Tongue (tissue), 1 donor: ENCODE measurements at regions not wholly inside any gene's neighbourhood (a gene's known extent, or its start where the extent isn't known, plus 50 kb on each side); places are given as distances from the start of the nearest gene placed in this dataset.

Experiments
- DNase-seq: peaks from one replicate; pipeline ENCODE4 v3.0.0-alpha.2; 2015

- no peak for DNase-seq
These were observed 143.3 kb downstream of the FTCDNL1 start for GRCh38 chr2:199707593-199708185.

- DNase-seq: no peak
These were observed 145.5 kb downstream of the FTCDNL1 start for GRCh38 chr2:199705538-199705937.

GRCh38 chr2:199704358-199705238 is 146.4 kb downstream of the FTCDNL1 start:
- peak; percentile 53 for DNase-seq

DNA sequence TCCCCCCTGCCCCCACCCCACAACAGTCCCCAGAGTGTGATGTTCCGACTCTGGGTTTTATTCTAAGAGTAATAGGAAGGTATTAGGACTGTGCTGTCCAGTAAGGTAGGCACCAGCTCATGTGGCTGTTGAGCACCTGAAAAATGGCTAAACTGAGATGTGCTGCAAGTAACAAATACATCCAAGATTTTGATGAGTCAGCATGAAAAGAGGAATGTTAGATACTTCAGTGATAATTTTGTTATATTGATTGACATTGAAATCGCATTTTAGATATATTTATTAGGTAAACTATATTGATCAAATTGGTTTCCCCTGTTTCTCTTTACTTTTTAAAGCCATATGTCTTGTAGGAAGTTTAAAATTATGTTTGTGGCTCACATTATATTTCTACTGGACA is 147.8 kb downstream of the FTCDNL1 start:
- no peak for DNase-seq

- no peak for DNase-seq
These were observed 153.5 kb downstream of the FTCDNL1 start for GRCh38 chr2:199697469-199697868.

- no peak for DNase-seq
These were observed 154.9 kb downstream of the FTCDNL1 start for GRCh38 chr2:199696048-199696447.

DNA sequence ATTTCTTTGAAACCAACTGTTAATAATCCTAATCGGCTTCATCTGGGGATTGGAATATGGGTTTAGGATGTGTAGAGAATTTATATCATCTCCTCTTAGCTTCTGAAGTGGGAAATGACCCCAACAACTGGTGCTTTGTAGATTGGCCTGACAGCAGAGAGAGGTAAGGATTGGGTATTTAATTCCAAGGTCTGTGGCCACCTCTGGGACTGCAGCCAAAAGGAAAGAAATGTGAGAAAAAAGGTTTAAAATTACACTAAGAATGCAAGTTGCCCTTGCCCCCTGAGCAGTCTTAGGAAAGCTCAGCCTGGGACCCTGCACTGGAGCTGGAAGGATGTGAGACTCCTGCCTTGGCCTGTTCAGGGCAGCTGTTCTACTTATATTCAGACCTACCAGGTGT is 157.1 kb downstream of the FTCDNL1 start:
- DNase-seq: no peak

DNA sequence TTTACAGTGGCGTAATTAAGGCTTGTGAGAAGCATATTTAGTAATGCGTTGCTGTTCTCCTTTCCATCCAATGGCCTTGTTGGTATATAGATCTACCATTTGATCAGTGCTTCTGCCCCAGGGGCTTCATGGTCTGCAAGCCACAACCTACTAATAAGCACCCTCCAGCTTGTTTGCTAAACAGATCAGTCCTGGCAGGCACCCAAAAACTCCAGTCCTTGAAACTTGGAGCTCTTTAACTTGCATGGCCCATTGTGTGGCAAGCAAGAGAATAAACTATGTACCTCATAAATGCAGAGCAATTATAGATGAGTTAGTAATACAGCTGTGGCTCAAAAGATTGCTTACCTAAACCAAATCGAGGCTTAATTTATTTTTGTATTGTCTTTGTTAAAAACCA is 158.5 kb downstream of the FTCDNL1 start:
- DNase-seq: peak; percentile 24

DNA sequence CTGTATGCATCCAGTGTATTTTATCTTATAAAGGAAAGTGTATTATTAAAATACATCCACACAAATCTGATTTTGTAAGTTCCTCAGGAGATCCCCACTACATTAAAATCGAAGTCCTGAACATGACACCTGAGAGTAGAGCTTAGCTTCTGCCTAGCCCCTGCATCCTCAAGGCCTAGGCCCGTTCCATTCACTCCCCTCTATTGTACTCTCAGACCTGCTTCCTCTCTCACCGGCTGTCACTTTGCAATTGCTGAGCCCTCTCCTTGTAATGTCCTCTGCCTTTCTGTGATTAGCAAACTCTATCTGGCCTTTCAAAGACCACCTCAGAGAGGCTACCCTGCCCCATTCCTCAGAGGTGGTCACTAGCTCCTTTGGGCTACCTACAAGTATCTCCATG is 160.8 kb downstream of the FTCDNL1 start:
- no peak for DNase-seq

- no peak for DNase-seq
These were observed 165.3 kb downstream of the FTCDNL1 start for GRCh38 chr2:199685669-199686068.

GRCh38 chr2:199684832-199685231 is 166.2 kb downstream of the FTCDNL1 start:
- DNase-seq: no peak

DNA sequence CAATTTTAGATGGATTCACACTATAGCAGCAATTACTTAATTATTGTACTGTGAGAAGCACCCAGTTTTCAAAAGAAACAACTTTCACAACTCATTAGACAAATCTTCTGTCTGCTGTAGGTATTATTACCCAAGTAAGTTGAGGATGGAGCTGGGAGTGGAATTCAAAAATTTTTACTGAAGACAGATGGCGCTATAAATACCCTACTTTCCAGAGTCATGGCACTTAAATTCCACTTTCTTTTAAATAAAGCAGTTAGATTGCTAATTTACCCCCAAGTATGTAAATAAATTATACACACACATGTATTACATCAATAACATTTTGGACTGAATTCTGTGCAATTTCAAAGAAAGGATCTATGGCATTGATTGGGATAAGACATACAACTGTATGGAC is 166.8 kb downstream of the FTCDNL1 start:
- DNase-seq: no peak

GRCh38 chr2:199682001-199682400 is 169.0 kb downstream of the FTCDNL1 start:
- DNase-seq: no peak

DNA sequence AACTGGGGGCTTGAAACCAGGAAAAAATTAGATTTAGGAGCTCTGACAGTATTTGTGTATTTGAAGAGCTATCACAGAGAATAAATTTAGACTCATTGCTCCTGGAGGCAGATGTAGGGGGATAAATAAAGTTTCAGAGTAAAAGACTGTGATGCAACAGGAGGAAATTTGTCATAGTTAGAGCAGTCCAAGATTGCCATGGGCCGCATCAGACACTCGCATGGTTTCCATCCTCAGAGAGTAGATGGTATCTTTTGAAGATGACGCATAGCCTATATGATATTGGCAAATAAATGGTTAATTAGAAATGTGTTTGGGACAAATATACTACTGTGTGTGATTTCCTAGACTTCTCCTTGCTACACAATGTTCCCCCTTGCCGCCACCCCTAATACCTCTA is 170.5 kb downstream of the FTCDNL1 start:
- no peak for DNase-seq

DNA sequence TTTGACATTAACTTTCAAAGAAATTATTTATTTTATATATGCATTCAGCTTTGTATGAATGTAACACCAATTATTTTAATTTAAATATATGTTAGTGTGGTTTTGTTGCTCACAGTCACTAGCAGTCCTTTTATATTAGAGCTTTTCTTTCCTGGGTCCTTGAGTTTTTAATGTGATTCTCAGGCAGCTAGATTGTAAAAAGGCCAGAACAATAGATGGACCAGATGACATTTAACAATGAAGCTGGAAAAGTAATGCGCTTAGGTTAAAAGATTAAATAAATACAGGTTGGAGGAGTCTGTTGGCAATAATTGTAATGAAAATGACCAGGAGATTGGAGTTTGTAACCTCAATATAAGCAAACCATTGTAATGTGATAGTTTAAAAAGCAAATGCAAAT is 171.1 kb downstream of the FTCDNL1 start:
- DNase-seq: no peak

DNA sequence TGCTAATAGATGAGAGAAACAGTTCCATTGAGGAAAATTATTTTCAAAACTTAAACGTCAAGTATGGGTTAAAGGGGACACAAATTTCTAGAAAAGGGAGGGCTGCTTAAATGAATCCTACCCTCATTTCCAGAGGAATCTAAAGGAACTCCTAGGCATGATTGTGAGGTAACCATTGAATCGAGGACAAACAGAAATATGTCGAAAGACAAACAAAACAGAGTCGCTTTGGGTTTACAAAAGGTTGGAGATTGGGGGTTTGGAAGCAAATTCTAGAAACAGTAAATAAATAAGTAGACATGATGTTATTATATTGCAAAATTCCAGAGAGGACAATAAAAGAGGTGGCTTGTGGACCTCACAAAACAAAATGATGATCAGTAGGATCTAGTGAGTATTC is 173.1 kb downstream of the FTCDNL1 start:
- no peak for DNase-seq

GRCh38 chr2:199668645-199669044 is 182.3 kb downstream of the FTCDNL1 start:
- peak; percentile 55 for DNase-seq

GRCh38 chr2:199663157-199663556 is 187.8 kb downstream of the FTCDNL1 start:
- no peak for DNase-seq

GRCh38 chr2:199662255-199662654 is 188.7 kb downstream of the FTCDNL1 start:
- no peak for DNase-seq

DNA sequence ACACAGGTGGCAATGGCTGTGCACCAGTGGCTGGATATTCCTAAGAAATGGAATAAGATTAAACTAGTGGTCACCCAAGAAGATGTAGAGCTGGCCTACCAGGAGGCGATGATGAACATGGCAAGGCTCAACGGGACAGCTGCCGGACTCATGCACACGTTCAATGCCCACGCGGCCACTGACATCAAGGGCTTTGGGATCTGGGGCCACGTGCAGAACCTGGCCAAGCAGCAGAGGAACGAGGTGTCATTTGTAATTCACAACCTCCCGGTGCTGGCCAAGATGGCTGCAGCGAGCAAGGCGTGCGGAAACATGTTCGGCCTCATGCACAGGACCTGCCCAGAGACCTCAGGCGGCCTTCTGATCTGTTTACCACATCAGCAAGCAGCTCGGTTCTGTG is 190.8 kb downstream of the FTCDNL1 start:
- no peak for DNase-seq

GRCh38 chr2:199659207-199659606 is 191.8 kb downstream of the FTCDNL1 start:
- peak; percentile 74 for DNase-seq

DNA sequence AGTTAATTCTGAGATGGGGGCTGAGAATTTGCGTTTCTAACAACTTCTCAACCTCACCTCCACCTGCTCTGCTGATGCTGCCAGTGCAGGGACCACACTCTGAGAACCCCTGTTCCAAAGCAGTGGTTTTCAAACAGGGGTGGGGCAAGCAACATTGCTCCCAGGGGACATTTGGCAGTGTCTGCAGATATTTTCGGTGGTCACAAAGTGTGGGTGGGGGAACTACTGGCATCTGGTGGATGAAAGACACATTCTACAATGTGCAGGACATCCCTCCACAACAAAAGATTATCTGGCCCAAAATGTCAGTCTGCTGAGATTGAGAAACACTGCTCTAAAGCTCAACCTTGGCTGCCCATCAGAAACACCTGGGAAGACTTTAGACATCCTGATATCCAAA is 188.7 kb upstream of the SATB2 start:
- DNase-seq: no peak

DNA sequence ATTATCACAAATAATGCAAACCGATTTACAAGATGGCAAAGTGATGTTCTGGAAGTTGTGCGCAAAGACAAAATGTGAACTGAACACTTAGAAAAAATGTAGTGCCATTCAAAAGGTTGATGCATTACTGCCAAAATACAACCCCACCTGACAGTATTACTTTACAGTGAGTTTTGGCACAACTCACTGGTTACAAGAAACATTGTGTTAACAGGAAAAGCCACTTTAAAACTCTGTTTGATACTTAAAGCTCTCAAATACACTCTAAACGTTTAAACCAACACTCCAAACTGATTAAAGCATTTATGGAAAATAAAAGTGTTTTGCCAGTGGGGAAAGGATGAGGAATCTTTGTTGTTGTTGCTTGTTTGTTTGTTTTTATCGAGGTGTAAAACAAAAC is 173.4 kb upstream of the SATB2 start:
- DNase-seq: no peak

DNA sequence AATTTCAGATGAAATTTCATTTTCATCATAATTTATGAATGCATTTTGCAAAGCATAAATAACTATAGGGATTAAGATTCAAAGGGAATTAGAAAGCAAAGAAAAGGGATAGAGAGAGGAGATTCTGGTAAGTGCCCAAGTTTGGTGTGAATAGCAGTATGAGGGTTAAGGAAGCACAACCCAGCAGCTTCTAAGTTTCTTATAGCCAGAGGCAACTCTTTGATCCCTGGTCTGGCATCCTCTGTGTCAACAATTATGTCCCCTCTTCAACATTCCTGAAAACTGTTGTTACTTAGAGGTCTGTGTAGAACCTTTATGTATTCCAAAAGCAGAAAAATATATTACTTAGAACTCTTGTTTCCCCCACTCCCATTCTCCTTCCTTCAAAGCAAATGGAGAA is 171.6 kb upstream of the SATB2 start:
- DNase-seq: no peak
